NCI-H446 treated with DMSO at 0.1 percent for 48 hours (cell line): ENCODE measurements at regions not wholly inside any gene's neighbourhood (a gene's known extent, or its start where the extent isn't known, plus 50 kb on each side); places are given as distances from the start of the nearest gene placed in this dataset.
A peak's percentile ranks its signal among the peaks of the same experiment; 100 is the strongest.

Experiments used
- DNase-seq: peaks from one replicate; lab custom pipeline; 2025; lab: John Stamatoyannopoulos, UW

DNA sequence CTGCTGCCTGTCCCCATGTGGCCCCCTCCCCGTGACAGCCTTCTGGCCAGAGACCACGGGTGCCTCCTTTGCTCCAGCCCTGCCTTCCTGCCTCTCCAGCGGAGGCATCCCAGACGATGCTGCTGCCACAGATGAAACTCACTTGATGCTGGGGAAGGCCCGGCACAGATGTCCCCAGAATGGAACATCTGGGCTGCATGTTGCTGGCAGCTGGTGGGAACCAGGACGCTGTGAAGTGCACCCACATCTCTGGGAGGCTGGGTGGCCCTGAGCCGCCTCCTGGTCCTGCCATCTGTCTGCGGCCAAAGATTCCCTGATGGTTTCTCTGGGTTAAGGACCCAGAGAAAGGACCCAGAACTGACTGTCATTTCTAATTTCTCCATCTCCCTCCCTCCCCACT, 51.9 kb upstream of the PTPRS start:
- no peak for DNase-seq

DNA sequence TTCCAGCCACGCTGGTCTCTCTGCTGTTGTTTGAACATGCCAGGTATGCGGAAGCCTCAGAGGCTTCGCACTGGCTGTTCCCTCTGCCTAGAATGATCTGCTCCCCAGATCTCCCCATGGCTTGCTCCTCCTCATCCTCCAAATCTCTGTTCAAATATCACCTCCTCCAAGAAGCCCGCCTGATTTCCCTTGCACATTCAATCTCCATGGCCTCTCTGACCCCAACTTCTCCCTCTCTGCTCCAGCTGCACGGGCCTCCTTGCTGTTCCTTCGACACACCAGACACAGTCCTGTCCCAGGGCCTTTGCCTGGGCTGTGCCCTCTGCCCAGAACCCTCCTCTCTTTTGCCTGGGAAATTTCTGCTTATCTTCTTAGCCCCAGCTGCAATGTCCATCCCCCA, 52.5 kb upstream of the PTPRS start:
- DNase-seq, result no peak

DNA sequence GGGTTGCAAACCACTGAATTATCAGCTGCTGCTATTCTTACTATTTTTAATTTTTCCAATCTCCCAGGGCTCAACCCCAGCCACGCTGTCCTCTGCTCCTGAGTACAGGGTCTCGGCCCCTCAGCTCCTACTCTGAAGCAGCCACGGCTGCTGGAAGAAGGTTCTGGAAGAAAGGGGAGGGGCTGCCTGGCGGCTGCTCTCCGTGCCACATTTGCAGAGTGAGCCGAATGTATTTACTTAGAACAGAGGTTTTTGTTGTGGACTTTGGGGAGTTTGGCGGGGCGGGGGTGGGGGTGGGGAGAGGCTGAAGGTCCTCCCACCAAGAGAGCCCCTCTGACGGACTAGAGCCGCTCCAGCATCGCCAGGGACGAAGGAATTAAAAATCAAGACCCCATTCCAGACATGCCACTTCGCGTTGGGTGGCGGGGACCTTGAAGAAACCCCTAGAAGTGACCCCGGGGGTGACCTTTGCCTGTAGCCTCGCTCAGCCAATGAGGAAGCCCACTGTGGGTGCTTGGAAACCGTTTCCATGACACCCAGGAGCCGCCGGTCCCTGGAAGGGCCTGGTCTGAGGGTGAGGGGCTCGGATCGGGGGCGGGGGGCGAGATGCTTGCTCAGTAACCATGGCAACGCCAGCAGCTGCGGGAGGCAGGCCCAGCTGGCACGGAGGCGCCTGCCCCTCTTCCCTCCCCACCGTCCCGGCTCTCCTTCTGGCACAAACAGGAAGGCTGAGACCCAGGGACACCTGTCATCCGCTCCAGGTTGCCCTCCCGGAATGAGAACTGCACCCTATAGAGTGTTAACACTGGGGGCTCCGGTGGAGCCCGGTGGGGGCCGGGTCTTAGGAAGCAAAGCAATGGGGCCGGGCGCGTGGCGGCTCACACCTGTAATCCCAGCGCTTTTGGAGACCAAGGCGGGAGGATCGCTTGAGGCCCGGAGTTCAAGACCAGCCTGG, 54.2 kb upstream of the PTPRS start:
- no peak for DNase-seq

- DNase-seq, result no peak
Observed at GRCh38 chr19:5395556-5395955, 54.9 kb upstream of the PTPRS start.

- no peak for DNase-seq
Observed at GRCh38 chr19:5396096-5396939, 55.7 kb upstream of the PTPRS start.

DNA sequence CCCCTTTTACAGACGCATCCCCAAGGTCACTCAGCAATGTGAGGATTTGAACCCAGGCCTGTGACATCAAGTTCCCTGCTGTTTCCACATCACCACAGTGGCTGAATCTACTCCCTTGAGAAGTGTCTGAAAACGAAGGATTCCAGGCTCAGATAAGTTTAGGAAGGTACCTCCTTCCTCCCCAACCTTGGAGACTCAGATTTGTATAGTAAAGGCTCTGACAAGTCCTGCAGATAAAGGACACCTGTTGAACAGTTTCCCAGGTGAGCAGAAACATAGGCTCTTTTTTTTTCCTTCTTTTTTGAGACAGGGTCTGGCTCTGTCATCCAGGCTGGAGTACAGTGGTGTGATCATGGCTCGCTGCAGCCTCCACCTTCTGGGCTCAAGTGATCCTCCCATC, 56.4 kb upstream of the PTPRS start:
- DNase-seq, result no peak

GRCh38 chr19:5397804-5398692, 57.2 kb upstream of the ZNRF4 start:
- DNase-seq, result peak; percentile 20

GRCh38 chr19:5398693-5399057, 56.5 kb upstream of the ZNRF4 start:
- DNase-seq, result no peak

GRCh38 chr19:5403968-5404640, 51.1 kb upstream of the ZNRF4 start:
- DNase-seq, result no peak
